Liver (tissue), 8 donors: ENCODE measurements at regions not wholly inside any gene's neighbourhood (a gene's known extent, or its start where the extent isn't known, plus 50 kb on each side); places are given as distances from the start of the nearest gene placed in this dataset.
"Not testable (repeated sequence)": the region's sequence is repeated elsewhere in the genome, so short reads cannot be mapped to it uniquely, and the experiment has no call there.

Source experiments
- DNase-seq: peaks from one replicate; pipeline ENCODE4 v3.0.0-alpha.2; 2017; ENCODE audit warnings: low spot score
- H3K27ac ChIP-seq, 2 donors: one replicate each; pipeline ENCODE4 v1.7.0; 2013; ENCODE audit warnings: inconsistent platforms in 2 of 2, low read length in 2 of 2, control low read depth in 1 of 2, low read depth in 1 of 2, mild to moderate bottlenecking in 1 of 2
- H3K27me3 ChIP-seq, 4 donors: one replicate each; pipeline versions ENCODE4 v1.6.1 to v1.7.0; 2013; ENCODE audit warnings: low read length in 3 of 4, inconsistent platforms in 1 of 4, mild to moderate bottlenecking in 1 of 4, moderate library complexity in 1 of 4; ENCODE audit not compliant: control insufficient read depth in 4 of 4, insufficient read depth in 4 of 4
- H3K36me3 ChIP-seq, 4 donors: one replicate each; pipeline versions ENCODE4 v1.6.1 to v1.7.0; 2013; ENCODE audit warnings: low read length in 3 of 4, mild to moderate bottlenecking in 3 of 4, low read depth in 1 of 4, moderate library complexity in 1 of 4; ENCODE audit not compliant: control insufficient read depth in 4 of 4, insufficient read depth in 3 of 4
- H3K4me1 ChIP-seq, 4 donors: one replicate each; pipeline versions ENCODE4 v1.6.1 to v1.7.0; 2013; ENCODE audit warnings: low read length in 3 of 4, mild to moderate bottlenecking in 3 of 4, moderate library complexity in 1 of 4; ENCODE audit not compliant: control insufficient read depth in 4 of 4, insufficient read depth in 4 of 4
- H3K4me3 ChIP-seq, 3 donors: one replicate each; pipeline versions ENCODE4 v1.6.1 to v1.7.0; 2013; ENCODE audit warnings: low read length in 3 of 3, control low read depth in 1 of 3, low read depth in 1 of 3, mild to moderate bottlenecking in 1 of 3
- H3K9ac ChIP-seq, 2 donors: one replicate each; pipeline ENCODE4 v1.7.0; 2013; ENCODE audit warnings: low read length in 2 of 2, mild to moderate bottlenecking in 2 of 2, moderate library complexity in 2 of 2, control low read depth in 1 of 2, low read depth in 1 of 2
- H3K9me3 ChIP-seq, 4 donors: one replicate each; pipeline versions ENCODE4 v1.6.1 to v1.7.0; 2013; ENCODE audit warnings: low read length in 3 of 4; ENCODE audit not compliant: control insufficient read depth in 4 of 4
- EGR1 ChIP-seq, 2 donors: IDR thresholded peaks; 2 replicates each; pipeline ENCODE4 v1.6.1; 2016 to 2018; ENCODE audit warnings: antibody characterized with exemption in 2 of 2, low read depth in 2 of 2
- FOXA1 ChIP-seq: IDR thresholded peaks from 2 replicates; pipeline ENCODE4 v1.6.1; 2016; ENCODE audit warnings: antibody characterized with exemption
- FOXA2 ChIP-seq: IDR thresholded peaks from 2 replicates; pipeline ENCODE4 v1.6.1; 2016; ENCODE audit warnings: antibody characterized with exemption
- GABPA ChIP-seq, 2 donors: IDR thresholded peaks in 1 of 2; conservative IDR thresholded peaks in 1 of 2; 2 replicates each; pipeline ENCODE4 v1.6.1; 2016; ENCODE audit warnings: antibody characterized with exemption in 2 of 2, mild to moderate bottlenecking in 1 of 2, moderate library complexity in 1 of 2
- HNF4A ChIP-seq, 2 donors: conservative IDR thresholded peaks; 2 replicates each; pipeline ENCODE4 v1.6.1; 2016; ENCODE audit warnings: antibody characterized with exemption in 2 of 2, mild to moderate bottlenecking in 2 of 2
- JUND ChIP-seq, 2 donors: IDR thresholded peaks; 2 replicates each; pipeline ENCODE4 v1.6.1; 2016; ENCODE audit warnings: antibody characterized with exemption in 2 of 2
- NR2F2 ChIP-seq: IDR thresholded peaks from 2 replicates; pipeline ENCODE4 v1.6.1; 2016; ENCODE audit warnings: antibody characterized with exemption
- RAD21 ChIP-seq, 2 donors: IDR thresholded peaks; 2 replicates each; pipeline ENCODE4 v1.6.1; 2016; ENCODE audit warnings: antibody characterized with exemption in 2 of 2, mild to moderate bottlenecking in 2 of 2
- RXRA ChIP-seq, 2 donors: IDR thresholded peaks; 2 replicates each; pipeline ENCODE4 v1.6.1; 2017 to 2018; ENCODE audit warnings: antibody characterized with exemption in 2 of 2, mild to moderate bottlenecking in 1 of 2
- TAF1 ChIP-seq: conservative IDR thresholded peaks from 2 replicates; pipeline ENCODE4 v1.6.1; 2016; ENCODE audit warnings: antibody characterized with exemption, mild to moderate bottlenecking
- YY1 ChIP-seq: IDR thresholded peaks from 2 replicates; pipeline ENCODE4 v1.6.1; 2016; ENCODE audit warnings: antibody characterized with exemption, mild to moderate bottlenecking
- WGBS: extraction: QIAGEN DNeasy Blood & Tissue Kit; methylation state at CpG from one replicate; pipeline ENCODE4 v1.1.7; 2013; 5-methylcytosine and 5-hydroxymethylcytosine counted together
- TF ChIP-seq, protein P1 (sequence below): IDR thresholded peaks from 2 replicates; pipeline ENCODE4 v1.6.1; 2016; ENCODE audit warnings: antibody characterized with exemption, mild to moderate bottlenecking
- TF ChIP-seq, protein P2 (sequence below): IDR thresholded peaks from 2 replicates; pipeline ENCODE4 v1.6.1; 2016; ENCODE audit warnings: antibody characterized with exemption
- TF ChIP-seq, protein P3 (sequence below): fragments of 150-350 bp; IDR thresholded peaks from 2 replicates; pipeline ENCODE4 v1.5.1; 2017; ENCODE audit warnings: improper control_type of control experiment, low read depth, low read length; ENCODE audit not compliant: missing input control
- TF ChIP-seq, protein P4 (sequence below): IDR thresholded peaks from 2 replicates; pipeline ENCODE4 v1.6.1; 2016; ENCODE audit warnings: antibody characterized with exemption
- TF ChIP-seq, protein P5 (sequence below): IDR thresholded peaks from 2 replicates; pipeline ENCODE4 v1.6.1; 2016; ENCODE audit warnings: antibody characterized with exemption
- donor health status: healthy.
- donor health status: healthy.
- donor health status: healthy.
- donor health status: healthy.
- donor health status: healthy.

DNA sequence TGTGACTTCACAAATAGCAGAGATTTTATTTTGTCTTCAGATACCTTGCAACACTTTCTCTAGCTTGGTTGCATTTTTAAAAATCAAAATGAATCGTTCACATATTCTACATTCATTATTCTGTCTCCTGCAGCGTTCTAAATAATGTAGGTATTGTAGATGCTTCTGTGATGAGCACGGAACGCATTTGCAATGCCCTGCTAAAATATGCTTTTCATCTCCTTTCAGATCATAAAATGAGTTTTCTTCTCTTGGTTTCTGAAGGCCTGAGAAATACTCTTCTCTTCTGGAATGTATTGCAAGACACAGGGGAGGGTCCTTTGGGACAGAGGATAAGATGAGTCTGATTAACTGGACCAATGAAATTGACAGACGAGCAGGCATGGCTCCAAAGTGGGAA lies 390.7 kb downstream of the PREX1 start:
- Histone ChIP-seq H3K27ac (no peak overlapping the region), H3K27me3 (no peaks in the 10 kb centered on the region)
- 81% methylated on average over 5 of the region's 5 CpGs for WGBS

DNA sequence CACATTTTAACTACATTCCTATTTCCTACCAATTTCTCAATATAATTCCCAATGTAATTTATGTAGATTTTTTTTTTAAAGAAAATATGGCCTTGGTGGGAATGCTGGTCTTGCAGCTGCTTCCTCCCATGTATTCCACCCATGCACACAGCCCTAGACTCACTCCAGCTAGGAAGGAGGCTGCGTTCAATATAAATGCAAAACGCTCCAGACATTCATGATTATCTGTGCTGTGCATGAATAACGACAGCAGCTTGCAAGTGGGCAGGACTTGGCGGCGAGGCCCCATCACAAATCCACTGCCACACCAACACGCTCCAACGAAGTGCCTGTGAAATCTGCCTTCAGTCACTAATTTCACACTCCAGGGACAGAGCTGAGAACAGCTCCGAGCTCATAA lies 391.2 kb downstream of the PREX1 start:
- H3K4me3 ChIP-seq, H3K9ac ChIP-seq, H3K27me3 ChIP-seq, H3K9me3 ChIP-seq, H3K36me3 ChIP-seq, H3K4me1 ChIP-seq, H3K27ac ChIP-seq, DNase-seq: not testable (repeated sequence)
- WGBS, result 83% methylated on average over 8 of the region's 8 CpGs

More for the DNA sequence above, 390.7 kb downstream of the PREX1 start:
- Histone ChIP-seq H3K9me3 (peaks cover 0 to 6% (median 2%) of the 10 kb centered on the region in 4 donors), H3K9ac (no peak overlapping the region), H3K4me3 (no peak overlapping the region), H3K4me1 (no peaks in the 10 kb centered on the region), H3K36me3 (no peaks in the 10 kb centered on the region)
- no peak for DNase-seq
- TF ChIP-seq HNF4A (conservative IDR thresholded peaks at IDR 0.05), result no peak
- TF ChIP-seq, protein P1, sequence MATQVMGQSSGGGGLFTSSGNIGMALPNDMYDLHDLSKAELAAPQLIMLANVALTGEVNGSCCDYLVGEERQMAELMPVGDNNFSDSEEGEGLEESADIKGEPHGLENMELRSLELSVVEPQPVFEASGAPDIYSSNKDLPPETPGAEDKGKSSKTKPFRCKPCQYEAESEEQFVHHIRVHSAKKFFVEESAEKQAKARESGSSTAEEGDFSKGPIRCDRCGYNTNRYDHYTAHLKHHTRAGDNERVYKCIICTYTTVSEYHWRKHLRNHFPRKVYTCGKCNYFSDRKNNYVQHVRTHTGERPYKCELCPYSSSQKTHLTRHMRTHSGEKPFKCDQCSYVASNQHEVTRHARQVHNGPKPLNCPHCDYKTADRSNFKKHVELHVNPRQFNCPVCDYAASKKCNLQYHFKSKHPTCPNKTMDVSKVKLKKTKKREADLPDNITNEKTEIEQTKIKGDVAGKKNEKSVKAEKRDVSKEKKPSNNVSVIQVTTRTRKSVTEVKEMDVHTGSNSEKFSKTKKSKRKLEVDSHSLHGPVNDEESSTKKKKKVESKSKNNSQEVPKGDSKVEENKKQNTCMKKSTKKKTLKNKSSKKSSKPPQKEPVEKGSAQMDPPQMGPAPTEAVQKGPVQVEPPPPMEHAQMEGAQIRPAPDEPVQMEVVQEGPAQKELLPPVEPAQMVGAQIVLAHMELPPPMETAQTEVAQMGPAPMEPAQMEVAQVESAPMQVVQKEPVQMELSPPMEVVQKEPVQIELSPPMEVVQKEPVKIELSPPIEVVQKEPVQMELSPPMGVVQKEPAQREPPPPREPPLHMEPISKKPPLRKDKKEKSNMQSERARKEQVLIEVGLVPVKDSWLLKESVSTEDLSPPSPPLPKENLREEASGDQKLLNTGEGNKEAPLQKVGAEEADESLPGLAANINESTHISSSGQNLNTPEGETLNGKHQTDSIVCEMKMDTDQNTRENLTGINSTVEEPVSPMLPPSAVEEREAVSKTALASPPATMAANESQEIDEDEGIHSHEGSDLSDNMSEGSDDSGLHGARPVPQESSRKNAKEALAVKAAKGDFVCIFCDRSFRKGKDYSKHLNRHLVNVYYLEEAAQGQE, result no peak
- TF ChIP-seq, protein P2, sequence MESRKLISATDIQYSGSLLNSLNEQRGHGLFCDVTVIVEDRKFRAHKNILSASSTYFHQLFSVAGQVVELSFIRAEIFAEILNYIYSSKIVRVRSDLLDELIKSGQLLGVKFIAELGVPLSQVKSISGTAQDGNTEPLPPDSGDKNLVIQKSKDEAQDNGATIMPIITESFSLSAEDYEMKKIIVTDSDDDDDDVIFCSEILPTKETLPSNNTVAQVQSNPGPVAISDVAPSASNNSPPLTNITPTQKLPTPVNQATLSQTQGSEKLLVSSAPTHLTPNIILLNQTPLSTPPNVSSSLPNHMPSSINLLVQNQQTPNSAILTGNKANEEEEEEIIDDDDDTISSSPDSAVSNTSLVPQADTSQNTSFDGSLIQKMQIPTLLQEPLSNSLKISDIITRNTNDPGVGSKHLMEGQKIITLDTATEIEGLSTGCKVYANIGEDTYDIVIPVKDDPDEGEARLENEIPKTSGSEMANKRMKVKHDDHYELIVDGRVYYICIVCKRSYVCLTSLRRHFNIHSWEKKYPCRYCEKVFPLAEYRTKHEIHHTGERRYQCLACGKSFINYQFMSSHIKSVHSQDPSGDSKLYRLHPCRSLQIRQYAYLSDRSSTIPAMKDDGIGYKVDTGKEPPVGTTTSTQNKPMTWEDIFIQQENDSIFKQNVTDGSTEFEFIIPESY, result no peak
- TF ChIP-seq, protein P3, sequence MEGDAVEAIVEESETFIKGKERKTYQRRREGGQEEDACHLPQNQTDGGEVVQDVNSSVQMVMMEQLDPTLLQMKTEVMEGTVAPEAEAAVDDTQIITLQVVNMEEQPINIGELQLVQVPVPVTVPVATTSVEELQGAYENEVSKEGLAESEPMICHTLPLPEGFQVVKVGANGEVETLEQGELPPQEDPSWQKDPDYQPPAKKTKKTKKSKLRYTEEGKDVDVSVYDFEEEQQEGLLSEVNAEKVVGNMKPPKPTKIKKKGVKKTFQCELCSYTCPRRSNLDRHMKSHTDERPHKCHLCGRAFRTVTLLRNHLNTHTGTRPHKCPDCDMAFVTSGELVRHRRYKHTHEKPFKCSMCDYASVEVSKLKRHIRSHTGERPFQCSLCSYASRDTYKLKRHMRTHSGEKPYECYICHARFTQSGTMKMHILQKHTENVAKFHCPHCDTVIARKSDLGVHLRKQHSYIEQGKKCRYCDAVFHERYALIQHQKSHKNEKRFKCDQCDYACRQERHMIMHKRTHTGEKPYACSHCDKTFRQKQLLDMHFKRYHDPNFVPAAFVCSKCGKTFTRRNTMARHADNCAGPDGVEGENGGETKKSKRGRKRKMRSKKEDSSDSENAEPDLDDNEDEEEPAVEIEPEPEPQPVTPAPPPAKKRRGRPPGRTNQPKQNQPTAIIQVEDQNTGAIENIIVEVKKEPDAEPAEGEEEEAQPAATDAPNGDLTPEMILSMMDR, result no peak
- no peak for TF ChIP-seq YY1
- TF ChIP-seq, protein P4, sequence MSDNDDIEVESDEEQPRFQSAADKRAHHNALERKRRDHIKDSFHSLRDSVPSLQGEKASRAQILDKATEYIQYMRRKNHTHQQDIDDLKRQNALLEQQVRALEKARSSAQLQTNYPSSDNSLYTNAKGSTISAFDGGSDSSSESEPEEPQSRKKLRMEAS, result no peak
- no peak for TF ChIP-seq FOXA1
- TF ChIP-seq RAD21 (IDR thresholded peaks at IDR 0.05), result no peak
- TF ChIP-seq GABPA (IDR thresholded peaks at IDR 0.05 in 1 of 2, conservative IDR thresholded peaks at IDR 0.05 in 1 of 2), result no peak
- TF ChIP-seq JUND (IDR thresholded peaks at IDR 0.05), result no peak
- TF ChIP-seq FOXA2, result no peak
- no peak for TF ChIP-seq TAF1
- TF ChIP-seq, protein P5, sequence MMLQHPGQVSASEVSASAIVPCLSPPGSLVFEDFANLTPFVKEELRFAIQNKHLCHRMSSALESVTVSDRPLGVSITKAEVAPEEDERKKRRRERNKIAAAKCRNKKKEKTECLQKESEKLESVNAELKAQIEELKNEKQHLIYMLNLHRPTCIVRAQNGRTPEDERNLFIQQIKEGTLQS, result no peak
- TF ChIP-seq NR2F2, result no peak
- TF ChIP-seq EGR1 (IDR thresholded peaks at IDR 0.05; ENCODE audit: low read depth in 2 of 2), result no peak
- no peak for TF ChIP-seq RXRA (IDR thresholded peaks at IDR 0.05)
